HCT116 (cell line): ENCODE measurements at regions not wholly inside any gene's neighbourhood (a gene's known extent, or its start where the extent isn't known, plus 50 kb on each side); places are given as distances from the start of the nearest gene placed in this dataset.

Experiments used
- POLR2A ChIP-seq: IDR thresholded peaks from 2 replicates; pipeline ENCODE4 v1.7.0; 2011; ENCODE audit warnings: borderline replicate concordance; ENCODE audit not compliant: insufficient read depth, insufficient read length; ENCODE audit errors: extremely low read depth
- TCF7L2 ChIP-seq: IDR thresholded peaks from 2 replicates; pipeline ENCODE4 v1.7.0; 2011; ENCODE audit warnings: borderline replicate concordance, inconsistent platforms; ENCODE audit not compliant: insufficient read depth, insufficient read length; ENCODE audit errors: extremely low read depth
- TF ChIP-seq, protein P1 (sequence below), 3 experiments: fragments of 200-600 bp in 1 of 3; sonication (generic) in 1 of 3; IDR thresholded peaks in 2 of 3; conservative IDR thresholded peaks in 1 of 3; 2 replicates each; pipeline ENCODE4 v1.5.1; 2012 to 2017; ENCODE audit warnings: low read depth in 2 of 3, low read length in 2 of 3, antibody characterized with exemption in 1 of 3, borderline replicate concordance in 1 of 3, control low read depth in 1 of 3, mild to moderate bottlenecking in 1 of 3, mixed read lengths in 1 of 3, mixed run types in 1 of 3, moderate library complexity in 1 of 3; ENCODE audit not compliant: insufficient read depth in 1 of 3

- TF ChIP-seq POLR2A (no peak), TCF7L2 (no peak)
- TF ChIP-seq, protein P1, sequence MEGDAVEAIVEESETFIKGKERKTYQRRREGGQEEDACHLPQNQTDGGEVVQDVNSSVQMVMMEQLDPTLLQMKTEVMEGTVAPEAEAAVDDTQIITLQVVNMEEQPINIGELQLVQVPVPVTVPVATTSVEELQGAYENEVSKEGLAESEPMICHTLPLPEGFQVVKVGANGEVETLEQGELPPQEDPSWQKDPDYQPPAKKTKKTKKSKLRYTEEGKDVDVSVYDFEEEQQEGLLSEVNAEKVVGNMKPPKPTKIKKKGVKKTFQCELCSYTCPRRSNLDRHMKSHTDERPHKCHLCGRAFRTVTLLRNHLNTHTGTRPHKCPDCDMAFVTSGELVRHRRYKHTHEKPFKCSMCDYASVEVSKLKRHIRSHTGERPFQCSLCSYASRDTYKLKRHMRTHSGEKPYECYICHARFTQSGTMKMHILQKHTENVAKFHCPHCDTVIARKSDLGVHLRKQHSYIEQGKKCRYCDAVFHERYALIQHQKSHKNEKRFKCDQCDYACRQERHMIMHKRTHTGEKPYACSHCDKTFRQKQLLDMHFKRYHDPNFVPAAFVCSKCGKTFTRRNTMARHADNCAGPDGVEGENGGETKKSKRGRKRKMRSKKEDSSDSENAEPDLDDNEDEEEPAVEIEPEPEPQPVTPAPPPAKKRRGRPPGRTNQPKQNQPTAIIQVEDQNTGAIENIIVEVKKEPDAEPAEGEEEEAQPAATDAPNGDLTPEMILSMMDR (IDR thresholded peaks at IDR 0.05 in 2 of 3, conservative IDR thresholded peaks at IDR 0.05 in 1 of 3; ENCODE audit: borderline replicate concordance in 1 of 3, insufficient read depth in 1 of 3, low read depth in 2 of 3, low read length in 2 of 3): no peak
Measured at GRCh38 chr2:118569876-118570535, 277.4 kb downstream of the EN1 start.
